HG03378 (cell line): ENCODE measurements at regions not wholly inside any gene's neighbourhood (a gene's known extent, or its start where the extent isn't known, plus 50 kb on each side); places are given as distances from the start of the nearest gene placed in this dataset.

ENCODE experiments used
- ATAC-seq: cut with Tn5 transposase; IDR thresholded peaks from one replicate; pipeline ENCODE4 v1.9.1; 2021; ENCODE audit warnings: mild to moderate bottlenecking, moderate library complexity; ENCODE audit not compliant: unreplicated experiment

DNA sequence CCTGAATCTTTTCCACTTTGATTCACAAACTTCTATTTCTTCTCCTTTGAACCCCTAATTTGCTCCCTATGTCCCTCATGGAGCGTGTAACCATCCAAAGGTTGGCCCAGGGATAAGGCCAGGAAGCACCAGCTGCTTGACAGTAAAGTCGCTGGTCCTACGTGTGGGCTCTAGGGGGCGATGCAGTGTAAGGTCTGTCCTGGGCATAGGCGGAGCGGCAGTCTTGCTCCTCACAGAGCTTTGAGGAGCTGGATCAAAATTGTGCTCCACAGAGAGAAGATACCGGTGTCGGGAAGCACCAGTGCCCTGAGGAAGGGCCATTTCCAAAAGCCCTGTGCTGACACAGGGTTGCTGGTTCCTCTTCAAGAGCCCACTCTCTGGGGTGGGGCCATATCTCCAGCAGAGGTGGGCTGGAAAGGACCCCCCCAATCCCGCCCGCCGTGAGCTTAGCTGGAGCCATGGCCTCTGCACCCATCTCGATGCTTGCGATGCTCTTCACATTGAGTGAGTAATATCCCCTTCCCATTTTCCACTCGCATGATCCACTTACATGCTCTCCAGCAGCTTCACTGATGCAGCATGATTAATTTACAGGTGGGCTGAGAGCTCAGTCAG lies 49.9 kb upstream of the OR4E1 start:
- no peak for ATAC-seq
